Aorta (tissue), 5 donors: ENCODE measurements at regions not wholly inside any gene's neighbourhood (a gene's known extent, or its start where the extent isn't known, plus 50 kb on each side); places are given as distances from the start of the nearest gene placed in this dataset.
"Not testable (repeated sequence)": the region's sequence is repeated elsewhere in the genome, so short reads cannot be mapped to it uniquely, and the experiment has no call there.

Source experiments
- ATAC-seq: fragments of 200-7000 bp; cut with Tn5 transposase; one replicate; pipeline ENCODE4 v1.9.1; 2022; ENCODE audit warnings: moderate library complexity; ENCODE audit not compliant: low FRiP score
- DNase-seq, 2 donors: peaks; one replicate each; pipeline ENCODE4 v3.0.0-alpha.2; 2020
- H3K27ac ChIP-seq, 2 donors: one replicate each; pipeline ENCODE4 v1.5.1; 2013; ENCODE audit warnings: low read length in 2 of 2, mild to moderate bottlenecking in 2 of 2, moderate library complexity in 2 of 2, control low read depth in 1 of 2, inconsistent platforms in 1 of 2, low read depth in 1 of 2
- H3K27me3 ChIP-seq, 2 donors: one replicate each; pipeline ENCODE4 v1.6.1; 2013; ENCODE audit warnings: control low read depth in 1 of 2, low read length in 1 of 2, mild to moderate bottlenecking in 1 of 2, moderate library complexity in 1 of 2; ENCODE audit not compliant: insufficient read depth in 2 of 2, control insufficient read depth in 1 of 2
- H3K36me3 ChIP-seq, 2 donors: one replicate each; pipeline ENCODE4 v1.6.1; 2013; ENCODE audit warnings: control low read depth in 1 of 2, low read length in 1 of 2, mild to moderate bottlenecking in 1 of 2; ENCODE audit not compliant: insufficient read depth in 2 of 2, control insufficient read depth in 1 of 2
- H3K4me1 ChIP-seq, 2 donors: one replicate each; pipeline ENCODE4 v1.6.1; 2013; ENCODE audit warnings: low read length in 2 of 2, control low read depth in 1 of 2, mild to moderate bottlenecking in 1 of 2, moderate library complexity in 1 of 2; ENCODE audit not compliant: insufficient read depth in 2 of 2, control insufficient read depth in 1 of 2
- H3K4me3 ChIP-seq, 2 donors: one replicate each; pipeline ENCODE4 v1.5.1; 2013; ENCODE audit warnings: low read length in 2 of 2, control low read depth in 1 of 2, mild to moderate bottlenecking in 1 of 2
- H3K9me3 ChIP-seq: one replicate; pipeline ENCODE4 v1.6.1; 2013; ENCODE audit warnings: mild to moderate bottlenecking, low read length; ENCODE audit not compliant: control insufficient read depth
- WGBS, 2 donors: extraction: QIAGEN DNeasy Blood & Tissue Kit; methylation state at CpG; one replicate each; pipeline ENCODE4 v1.1.7; 2013; 5-methylcytosine and 5-hydroxymethylcytosine counted together
- intact Hi-C, 2 donors: fragments of 100-400 bp; cut with DNase I; formaldehyde crosslinking; loops; one replicate each; pipeline versions ENCODE4 v1.14.2 to v1.15.0; 2022
- donor health status: healthy with polysubstance abuse.
- donor health status: Bipolar disorder and iron deficiency.
- donor health status: DM: no; HTN: no; CAD: no.
- donor health status: DM: no; HTN: no; CAD: no.
- donor health status: DM: yes; HTN: yes; CAD: no.

GRCh38 chr3:145263458-145263857 lies 897.5 kb downstream of the PLOD2 start:
- H3K9me3 ChIP-seq, DNase-seq, H3K36me3 ChIP-seq, H3K27me3 ChIP-seq, H3K4me3 ChIP-seq, ATAC-seq, intact Hi-C loops, H3K27ac ChIP-seq, H3K4me1 ChIP-seq: not testable (repeated sequence)
- 95 to 100% methylated on average over 1 of the region's 1 CpG for WGBS, 2 donors

- 67 to 81% methylated on average over 6 of the region's 6 CpGs for WGBS, 2 donors
- Histone ChIP-seq H3K27ac (no peak overlapping the region), H3K4me3 (no peak overlapping the region), H3K27me3 (no peaks in the 10 kb centered on the region), H3K4me1 (no peaks in the 10 kb centered on the region), H3K36me3 (no peaks in the 10 kb centered on the region), H3K9me3 (peaks cover 5% of the 10 kb centered on the region)
- ATAC-seq (no peak), DNase-seq (no peak)
- intact Hi-C loops, result no loop called here
Measured at GRCh38 chr3:145266368-145266767, 894.6 kb downstream of the PLOD2 start.

- no peaks in the 10 kb centered on the region for H3K27me3 ChIP-seq
- 95 to 99% methylated on average over 3 of the region's 3 CpGs for WGBS, 2 donors
- peaks cover 5% of the 10 kb centered on the region for H3K9me3 ChIP-seq
- intact Hi-C loops, result no loop called here
- no peak overlapping the region for H3K4me3 ChIP-seq
- ATAC-seq (no peak), DNase-seq (no peak)
- peaks cover 0 to 2% of the 10 kb centered on the region in 2 donors for H3K4me1 ChIP-seq
- no peak overlapping the region for H3K27ac ChIP-seq
- H3K36me3 ChIP-seq, result no peaks in the 10 kb centered on the region
Measured at GRCh38 chr3:145269106-145269505, 891.9 kb downstream of the PLOD2 start.

DNA sequence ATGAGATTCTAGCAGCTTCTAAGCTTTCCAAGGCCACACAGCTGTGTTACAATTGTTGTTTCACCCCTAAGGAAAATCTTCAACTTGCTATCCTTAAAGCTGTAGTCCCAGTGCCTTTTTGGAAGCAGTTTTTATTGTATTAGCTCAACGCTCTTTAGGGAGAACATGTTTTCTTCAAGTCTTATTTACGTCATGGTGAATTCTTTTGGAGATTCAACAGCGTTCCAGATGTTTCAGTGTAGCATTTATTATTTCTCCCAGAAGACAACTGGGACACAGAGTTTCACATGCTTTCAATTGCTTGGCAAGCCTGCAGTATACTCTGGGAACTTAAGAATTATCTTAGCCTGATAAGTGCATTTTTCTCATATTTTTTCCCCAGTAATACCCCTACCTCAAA lies 888.3 kb downstream of the PLOD2 start:
- H3K9me3 ChIP-seq, result no peaks in the 10 kb centered on the region
- H3K4me1 ChIP-seq, result peaks cover 0 to 2% of the 10 kb centered on the region in 2 donors
- no peak overlapping the region for H3K27ac ChIP-seq
- no peak overlapping the region for H3K4me3 ChIP-seq
- intact Hi-C loops, result no loop called here
- WGBS, 2 donors, result 11 to 14% methylated on average over 3 of the region's 3 CpGs
- ATAC-seq (no peak), DNase-seq (no peak)
- H3K36me3 ChIP-seq, result no peaks in the 10 kb centered on the region
- H3K27me3 ChIP-seq, result no peaks in the 10 kb centered on the region

DNA sequence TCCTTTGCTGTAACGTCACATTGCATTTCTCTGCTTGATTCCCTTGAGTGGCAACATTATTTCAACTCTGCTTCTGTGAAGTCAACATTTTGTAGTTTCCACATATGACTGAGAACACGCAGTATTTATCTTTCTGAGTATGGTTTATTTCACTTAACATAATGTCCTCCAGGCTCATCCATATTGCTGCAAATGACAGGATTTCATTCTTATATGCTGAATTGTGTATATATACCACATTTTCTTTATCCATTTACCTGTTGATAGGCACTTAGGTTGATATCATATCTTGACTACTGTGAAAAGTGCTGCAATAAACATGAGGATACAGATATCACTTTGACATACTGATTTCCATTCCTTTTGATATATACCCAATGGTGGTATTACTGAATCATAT lies 878.5 kb downstream of the PLOD2 start:
- intact Hi-C loops, result no loop called here
- Histone ChIP-seq H3K9me3 (no peaks in the 10 kb centered on the region), H3K27me3 (no peaks in the 10 kb centered on the region), H3K4me1 (no peaks in the 10 kb centered on the region), H3K4me3 (no peak overlapping the region), H3K27ac (no peak overlapping the region), H3K36me3 (no peaks in the 10 kb centered on the region)
- ATAC-seq (no peak), DNase-seq (no peak)
- 84 to 94% methylated on average over 2 of the region's 2 CpGs for WGBS, 2 donors

DNA sequence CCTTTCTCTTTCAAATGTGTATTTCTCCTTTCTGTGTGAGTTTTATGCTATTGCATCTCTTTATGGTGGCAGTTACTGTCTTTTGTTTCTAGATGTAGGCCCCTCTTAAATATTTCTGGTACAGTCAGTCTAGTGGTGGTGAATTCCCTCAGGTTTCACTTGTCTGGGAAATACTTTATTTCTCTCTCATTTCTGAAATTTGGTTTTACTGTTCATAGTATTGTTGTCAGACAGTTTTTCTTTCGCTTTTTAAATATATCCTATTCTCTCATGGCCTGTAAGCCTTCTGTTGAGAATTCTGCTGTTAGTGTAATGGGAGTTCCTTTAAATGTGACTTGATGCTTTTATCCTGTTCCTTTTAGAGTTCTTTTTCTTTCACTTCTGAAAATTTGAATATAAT lies 874.0 kb downstream of the PLOD2 start:
- WGBS, 2 donors, result 96 to 100% methylated on average over 1 of the region's 1 CpG
- ATAC-seq, result no peak
- no peak overlapping the region for H3K27ac ChIP-seq
- no peak overlapping the region for H3K4me3 ChIP-seq
- intact Hi-C loops, result no loop called here
- H3K9me3 ChIP-seq, result no peaks in the 10 kb centered on the region
- H3K27me3 ChIP-seq, result no peaks in the 10 kb centered on the region
- no peaks in the 10 kb centered on the region for H3K4me1 ChIP-seq
- no peaks in the 10 kb centered on the region for H3K36me3 ChIP-seq
- no peak for DNase-seq

DNA sequence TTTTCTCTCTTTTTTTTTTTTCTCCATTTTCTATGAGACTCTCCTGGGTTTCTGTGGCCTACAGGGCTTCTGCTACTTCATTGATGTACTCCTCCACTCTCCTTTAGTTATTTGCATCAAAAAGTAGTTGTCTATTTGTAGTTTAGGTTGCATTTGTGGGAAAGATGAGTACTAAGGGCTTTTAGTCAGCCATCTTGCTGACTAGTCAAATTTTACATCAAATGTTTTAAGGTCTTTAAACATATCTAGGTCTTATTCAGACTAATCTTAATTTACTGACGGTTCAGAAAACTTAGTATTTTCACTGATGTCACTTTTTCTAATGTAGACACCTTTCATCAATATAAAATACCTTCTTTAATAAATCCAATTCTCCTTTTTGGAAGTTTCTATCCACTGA lies 871.0 kb downstream of the PLOD2 start:
- no peak overlapping the region for H3K4me3 ChIP-seq
- DNase-seq (no peak), ATAC-seq (no peak)
- H3K36me3 ChIP-seq, result no peaks in the 10 kb centered on the region
- no peaks in the 10 kb centered on the region for H3K27me3 ChIP-seq
- no peaks in the 10 kb centered on the region for H3K4me1 ChIP-seq
- intact Hi-C loops, result no loop called here
- peaks cover 1% of the 10 kb centered on the region for H3K9me3 ChIP-seq
- no peak overlapping the region for H3K27ac ChIP-seq
- WGBS, 2 donors, result 94 to 96% methylated on average over 1 of the region's 1 CpG

- Histone ChIP-seq H3K36me3 (no peaks in the 10 kb centered on the region), H3K4me3 (no peak overlapping the region), H3K27ac (no peak overlapping the region), H3K27me3 (no peaks in the 10 kb centered on the region), H3K9me3 (peaks cover 1% of the 10 kb centered on the region), H3K4me1 (no peaks in the 10 kb centered on the region)
- 33 to 73% methylated on average over 1 of the region's 1 CpG for WGBS, 2 donors
- ATAC-seq (no peak), DNase-seq (no peak)
- intact Hi-C loops, result no loop called here
Measured at GRCh38 chr3:145294572-145294971, 866.4 kb downstream of the PLOD2 start.

- Histone ChIP-seq H3K9me3 (no peaks in the 10 kb centered on the region), H3K27me3 (no peaks in the 10 kb centered on the region), H3K27ac (no peak overlapping the region), H3K4me1 (no peaks in the 10 kb centered on the region), H3K36me3 (no peaks in the 10 kb centered on the region), H3K4me3 (no peak overlapping the region)
- DNase-seq, result no peak
- no peak for ATAC-seq
- intact Hi-C loops, result no loop called here
Measured at GRCh38 chr3:145307272-145307671, 853.7 kb downstream of the PLOD2 start.
